Fibroblast of lung (primary cell): ENCODE measurements at regions not wholly inside any gene's neighbourhood (a gene's known extent, or its start where the extent isn't known, plus 50 kb on each side); places are given as distances from the start of the nearest gene placed in this dataset.

Experiments
- EZH2 ChIP-seq: IDR thresholded peaks from 2 replicates; pipeline ENCODE4 v1.5.1; 2012; ENCODE audit warnings: low read length, control low read depth, mild to moderate bottlenecking; ENCODE audit errors: missing control alignments
- TF ChIP-seq, protein P1 (sequence below), 2 donors: IDR thresholded peaks in 1 of 2; conservative IDR thresholded peaks in 1 of 2; 1 replicate in 1 of 2; 2 replicates in 1 of 2; pipeline ENCODE4 v1.5.1; 2011 to 2012; ENCODE audit warnings: low read length in 2 of 2, control low read depth in 1 of 2, inconsistent platforms in 1 of 2, low read depth in 1 of 2, mild to moderate bottlenecking in 1 of 2

DNA sequence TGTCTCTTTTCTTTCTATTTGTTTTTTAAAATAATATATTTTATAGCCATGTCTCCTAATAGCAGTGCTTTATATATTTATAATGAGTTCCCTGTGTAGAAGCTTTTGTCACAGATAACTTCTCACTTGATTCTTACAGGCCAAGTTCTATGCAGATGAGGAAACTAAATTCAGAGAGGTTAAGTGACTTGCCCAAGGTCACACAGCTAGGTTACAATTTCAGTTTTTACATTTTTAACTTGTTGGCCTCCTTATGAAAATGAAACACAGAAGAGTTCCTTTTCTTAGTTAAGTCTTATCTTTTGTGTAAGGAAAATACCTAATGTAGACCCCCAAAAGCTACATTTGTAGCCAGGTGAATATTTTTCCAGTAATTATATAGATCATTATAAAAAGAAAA lies 83.3 kb upstream of the SOX2 start:
- TF ChIP-seq, protein P1, sequence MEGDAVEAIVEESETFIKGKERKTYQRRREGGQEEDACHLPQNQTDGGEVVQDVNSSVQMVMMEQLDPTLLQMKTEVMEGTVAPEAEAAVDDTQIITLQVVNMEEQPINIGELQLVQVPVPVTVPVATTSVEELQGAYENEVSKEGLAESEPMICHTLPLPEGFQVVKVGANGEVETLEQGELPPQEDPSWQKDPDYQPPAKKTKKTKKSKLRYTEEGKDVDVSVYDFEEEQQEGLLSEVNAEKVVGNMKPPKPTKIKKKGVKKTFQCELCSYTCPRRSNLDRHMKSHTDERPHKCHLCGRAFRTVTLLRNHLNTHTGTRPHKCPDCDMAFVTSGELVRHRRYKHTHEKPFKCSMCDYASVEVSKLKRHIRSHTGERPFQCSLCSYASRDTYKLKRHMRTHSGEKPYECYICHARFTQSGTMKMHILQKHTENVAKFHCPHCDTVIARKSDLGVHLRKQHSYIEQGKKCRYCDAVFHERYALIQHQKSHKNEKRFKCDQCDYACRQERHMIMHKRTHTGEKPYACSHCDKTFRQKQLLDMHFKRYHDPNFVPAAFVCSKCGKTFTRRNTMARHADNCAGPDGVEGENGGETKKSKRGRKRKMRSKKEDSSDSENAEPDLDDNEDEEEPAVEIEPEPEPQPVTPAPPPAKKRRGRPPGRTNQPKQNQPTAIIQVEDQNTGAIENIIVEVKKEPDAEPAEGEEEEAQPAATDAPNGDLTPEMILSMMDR (conservative IDR thresholded peaks at IDR 0.05 in 1 of 2, IDR thresholded peaks at IDR 0.05 in 1 of 2; ENCODE audit: low read depth in 1 of 2, low read length in 2 of 2): no peak
- no peak for TF ChIP-seq EZH2
